Erythroblast (primary cell): ENCODE measurements at regions not wholly inside any gene's neighbourhood (a gene's known extent, or its start where the extent isn't known, plus 50 kb on each side); places are given as distances from the start of the nearest gene placed in this dataset.

Source experiments
- DNase-seq, 2 experiments: peaks; one replicate each; lab custom pipeline; 2025; lab: John Stamatoyannopoulos, UW
- GATA1 ChIP-seq: IDR thresholded peaks from 2 replicates; pipeline ENCODE4 v1.6.1; 2011; ENCODE audit warnings: low read depth, mild to moderate bottlenecking, control low read depth, low read length, moderate library complexity
- POLR2A ChIP-seq: IDR thresholded peaks from 2 replicates; pipeline ENCODE4 v1.6.1; 2011; ENCODE audit warnings: mild to moderate bottlenecking, low read length

DNA sequence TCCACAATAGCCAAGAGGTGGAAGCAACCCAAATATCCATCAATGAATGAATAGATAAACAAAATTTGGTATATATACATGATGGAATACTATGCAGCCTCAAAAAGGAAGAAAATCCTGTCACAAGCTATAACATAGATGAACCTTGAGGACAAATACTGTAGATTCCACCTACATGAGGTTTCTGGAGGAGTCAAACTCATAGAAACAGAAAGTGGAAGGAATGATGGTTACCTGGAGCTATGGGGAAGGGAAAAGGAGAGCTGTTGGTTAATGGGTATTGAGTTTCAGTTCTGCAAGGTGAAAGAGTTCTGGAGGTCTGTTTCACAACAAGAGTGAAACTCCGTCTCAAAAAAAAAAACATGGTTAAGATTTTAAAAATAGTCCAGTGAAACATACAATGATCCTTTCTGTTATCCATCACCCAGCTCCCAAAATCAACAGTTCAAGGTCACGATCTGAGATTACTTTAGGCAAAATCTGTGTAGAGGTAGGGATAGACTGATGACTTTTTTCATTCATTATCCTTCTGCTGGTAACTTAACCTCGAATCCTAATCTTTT, 80.8 kb upstream of the HNRNPU start:
- DNase-seq, result no peak
- TF ChIP-seq POLR2A (no peak), GATA1 (no peak)

DNA sequence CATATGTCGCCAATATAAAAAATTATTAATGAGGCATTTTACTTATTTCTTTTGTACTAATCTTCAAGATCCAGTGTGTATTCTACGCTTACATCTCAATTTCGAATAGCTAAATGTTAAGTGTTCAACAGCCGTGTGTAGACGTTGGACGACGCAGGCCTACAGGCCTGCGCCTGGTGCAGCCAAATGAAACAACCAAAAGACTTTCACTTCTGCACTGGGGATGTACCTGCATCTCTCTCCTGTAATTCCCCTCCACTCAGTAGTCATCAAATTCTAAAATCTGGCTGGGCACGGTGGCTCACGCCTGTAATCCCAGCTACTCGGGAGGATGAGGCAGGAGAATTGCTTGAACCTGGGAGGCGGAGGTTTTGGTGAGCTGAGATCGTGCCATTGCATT, 76.8 kb upstream of the HNRNPU start:
- no peak for TF ChIP-seq GATA1
- TF ChIP-seq POLR2A, result no peak
- DNase-seq, result no peak

DNA sequence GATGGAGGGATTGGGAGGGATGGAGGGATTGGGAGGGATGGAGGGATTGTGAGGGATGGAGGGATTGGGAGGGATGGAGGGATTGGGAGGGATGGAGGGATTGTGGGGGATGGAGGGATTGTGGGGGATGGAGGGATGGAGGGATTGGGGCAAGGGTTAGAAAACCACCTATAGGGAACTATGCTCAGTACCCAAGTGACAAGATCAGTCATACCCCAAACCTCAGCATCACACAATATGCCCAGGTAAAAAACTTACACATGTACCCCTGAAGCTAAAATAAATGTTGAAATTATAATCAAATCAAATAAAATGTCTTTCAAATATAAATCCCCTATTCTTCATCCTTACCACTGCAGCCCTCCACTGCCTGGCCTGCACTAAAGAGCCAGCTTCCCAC, 72.8 kb upstream of the HNRNPU start:
- DNase-seq, result no peak
- TF ChIP-seq POLR2A, result no peak
- no peak for TF ChIP-seq GATA1

DNA sequence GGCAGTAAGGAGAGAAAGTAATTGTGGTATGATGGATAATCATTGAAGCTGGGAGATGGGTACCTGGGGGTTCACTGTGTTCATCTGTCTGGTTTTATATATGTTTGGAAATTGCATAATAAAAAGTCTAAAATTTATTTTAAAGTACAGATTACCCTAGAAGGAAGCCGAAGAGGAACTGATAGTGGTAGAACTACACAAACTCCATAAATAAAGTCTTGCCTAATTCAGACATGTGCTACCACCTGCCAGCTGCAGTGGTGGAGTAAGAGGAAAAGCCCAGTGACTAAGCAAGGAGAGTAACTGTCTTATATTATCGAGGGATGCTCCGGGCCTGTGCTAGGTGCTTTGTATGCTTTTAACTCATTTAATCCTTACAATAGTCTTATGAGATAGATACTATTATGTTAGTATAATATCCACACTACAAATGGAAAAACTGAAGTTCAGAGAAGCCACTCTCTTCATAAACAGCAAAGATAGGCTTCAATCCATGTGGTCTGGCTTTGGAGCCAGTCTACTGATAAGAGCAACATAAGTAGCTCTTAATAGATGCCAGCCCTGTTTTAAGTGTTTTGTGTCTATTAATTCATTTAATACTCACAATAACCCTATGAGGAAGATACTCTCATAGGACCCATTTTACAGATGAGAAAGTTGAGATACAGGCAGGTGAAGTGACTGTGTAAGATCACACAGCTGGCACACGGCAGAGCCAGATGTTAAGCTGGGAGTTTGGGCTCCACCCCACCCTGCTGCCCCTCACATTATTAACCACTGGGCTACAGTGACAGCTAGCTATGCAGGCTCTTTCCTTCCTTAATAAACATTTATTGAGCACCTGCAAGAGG, 56.8 kb upstream of the HNRNPU start:
- no peak for DNase-seq

DNA sequence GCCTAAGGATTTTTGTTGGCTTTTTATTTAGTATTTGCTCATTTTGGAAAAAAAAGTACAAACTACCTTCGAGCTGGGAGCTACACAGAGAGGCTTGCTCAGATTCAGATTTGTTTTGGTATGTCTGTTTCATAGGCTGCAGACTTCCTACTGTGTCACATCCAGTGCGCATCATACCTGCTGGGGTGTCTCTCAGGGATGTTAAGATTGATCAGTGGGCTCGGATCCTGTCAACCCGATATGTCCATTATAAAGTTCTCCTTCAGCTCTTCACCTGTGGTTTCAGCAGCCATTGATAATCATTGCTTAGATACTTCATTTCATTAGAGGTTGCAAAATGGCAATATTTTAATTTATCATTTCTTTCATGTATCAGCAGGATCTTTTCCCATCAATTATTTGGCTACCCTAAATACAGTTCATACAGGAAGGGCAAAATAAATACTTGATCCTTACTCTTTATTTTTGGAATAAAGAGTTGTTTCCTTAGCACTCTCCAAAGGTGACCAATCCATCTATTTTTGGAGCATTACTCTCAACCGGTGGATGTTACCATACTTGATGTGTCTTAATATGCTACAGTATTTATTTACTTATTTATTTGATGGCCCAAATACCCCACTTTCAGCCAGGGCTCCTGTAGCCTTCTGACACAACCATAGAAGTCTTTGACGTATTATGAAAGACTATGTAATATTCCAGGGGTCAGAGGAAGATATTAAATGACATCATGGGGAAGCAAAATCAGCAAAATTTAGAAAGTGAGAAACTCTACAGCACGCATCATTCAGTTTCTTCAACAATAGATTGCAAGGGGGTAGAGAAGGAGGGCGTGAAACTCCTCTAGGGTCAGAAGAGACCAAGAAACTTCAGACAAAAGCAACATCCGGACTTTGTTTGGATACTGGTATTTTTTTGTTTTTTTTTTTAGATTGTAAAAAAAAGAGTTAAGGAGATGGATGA, 55.3 kb upstream of the HNRNPU start:
- DNase-seq, result no peak
- TF ChIP-seq POLR2A (no peak), GATA1 (no peak)

More for the DNA sequence above, 56.8 kb upstream of the HNRNPU start:
- no peak for TF ChIP-seq POLR2A
- no peak for TF ChIP-seq GATA1

DNA sequence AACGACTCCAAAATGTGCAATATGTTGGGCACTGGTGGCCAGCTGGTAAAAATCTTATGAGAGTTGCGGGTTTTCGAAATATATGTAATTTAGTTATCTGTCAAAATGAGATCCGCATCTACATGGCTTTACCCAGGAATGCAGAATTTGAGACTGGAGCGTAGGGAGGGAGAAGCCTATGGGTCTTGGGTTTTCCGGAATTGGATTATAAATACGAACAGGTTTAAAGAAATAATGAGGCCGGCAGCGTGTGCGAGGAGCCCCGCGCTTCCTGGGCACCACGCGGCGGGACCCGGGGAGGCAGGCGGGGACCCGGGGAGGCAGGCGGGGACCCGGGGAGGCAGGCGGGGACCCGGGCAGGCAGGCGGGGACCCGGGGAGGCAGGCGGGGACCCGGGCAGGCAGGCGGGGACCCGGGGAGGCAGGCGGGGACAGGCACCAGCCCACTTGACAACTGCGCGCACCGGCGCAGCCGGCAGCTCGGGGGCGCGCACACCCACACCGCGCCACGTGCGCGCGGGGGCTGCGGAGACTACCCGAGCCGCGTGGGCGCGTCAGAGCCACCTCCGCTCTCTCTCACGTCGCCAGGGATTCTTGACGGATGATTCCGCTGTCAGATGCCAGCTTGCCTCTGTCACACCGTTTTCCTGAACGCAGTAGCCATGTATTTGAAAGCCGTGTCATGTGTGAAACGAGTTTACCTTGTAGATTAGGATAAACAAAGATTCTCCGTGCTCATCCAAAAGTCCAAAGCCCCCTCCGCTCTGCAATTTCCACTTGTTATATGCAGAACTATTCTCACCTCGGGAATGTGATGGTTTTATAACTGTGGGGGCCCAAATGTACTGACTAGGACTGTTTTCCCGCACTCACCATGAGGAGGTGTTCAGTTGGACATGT, 54.3 kb upstream of the HNRNPU start:
- peak; percentile 16 for TF ChIP-seq POLR2A
- no peak for TF ChIP-seq GATA1
- DNase-seq, result peak; percentile 55 to 64

DNA sequence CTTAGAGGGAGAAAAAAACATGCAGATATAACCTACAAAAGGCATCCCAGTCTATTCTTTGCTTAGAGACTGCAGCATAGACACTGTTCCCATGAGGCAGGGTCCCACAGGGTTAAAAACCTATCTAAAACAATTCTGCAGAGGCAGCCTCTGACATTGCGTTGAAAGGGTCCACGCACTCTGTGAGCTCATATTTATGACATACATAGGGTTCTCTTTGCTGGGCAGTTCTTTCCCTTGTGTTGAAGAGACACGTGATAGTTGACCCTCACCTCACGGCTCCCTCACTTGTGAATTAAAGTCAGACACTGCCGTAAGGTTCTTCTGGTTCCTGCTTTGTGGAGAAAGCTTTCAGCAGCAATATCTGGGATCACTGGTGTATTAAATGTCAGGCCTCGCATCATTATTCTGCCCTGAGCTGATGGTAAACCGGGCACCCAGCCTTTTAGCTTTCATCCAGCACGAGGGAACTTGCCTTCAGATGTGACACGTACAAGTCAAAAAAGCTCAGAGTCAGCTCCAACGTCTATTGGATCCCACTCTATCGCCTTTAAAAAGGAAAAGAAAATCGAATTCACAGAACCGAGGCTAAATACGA, 52.8 kb upstream of the HNRNPU start:
- TF ChIP-seq POLR2A, result no peak
- TF ChIP-seq GATA1, result no peak
- no peak for DNase-seq

DNA sequence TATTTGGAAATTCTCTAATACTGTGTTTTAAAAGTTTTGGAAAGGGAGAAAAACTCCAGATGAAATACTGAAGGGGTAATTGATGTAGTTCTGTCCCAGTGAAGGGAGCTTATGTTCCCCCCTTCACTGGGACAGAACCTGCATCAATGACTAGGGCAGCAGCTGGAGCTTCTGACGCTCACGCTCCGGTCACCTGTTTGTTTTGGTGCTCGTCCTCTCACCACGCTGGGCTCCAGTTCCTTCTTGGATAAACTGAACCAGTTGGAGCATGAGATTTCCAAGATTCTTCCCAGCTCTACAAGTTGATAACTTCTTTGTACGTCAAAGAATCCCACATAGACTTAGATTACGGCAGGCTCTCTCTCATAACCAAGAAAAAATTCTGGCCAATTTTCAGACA, 51.4 kb upstream of the HNRNPU start:
- no peak for DNase-seq
- TF ChIP-seq GATA1 (no peak), POLR2A (no peak)

DNA sequence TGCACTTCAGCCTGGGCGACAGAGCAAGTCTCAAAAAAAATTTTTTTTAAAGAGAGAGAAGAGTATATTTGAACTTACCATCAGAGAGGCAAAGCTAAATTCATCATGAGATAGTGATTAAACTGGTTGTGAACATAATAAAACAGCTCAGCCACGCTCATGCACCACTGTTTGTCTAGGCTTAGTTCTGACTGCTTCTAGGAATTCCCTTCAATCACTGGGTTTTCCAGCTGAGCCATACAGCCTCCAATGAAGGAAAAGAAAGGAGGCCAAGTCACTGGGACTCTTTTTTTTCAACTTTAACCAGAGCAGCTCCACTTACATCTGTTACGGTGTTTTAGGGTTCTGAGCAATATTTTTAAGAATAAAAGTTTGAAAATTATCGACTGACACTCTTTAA, 50.4 kb upstream of the HNRNPU start:
- no peak for DNase-seq
- TF ChIP-seq GATA1 (no peak), POLR2A (no peak)
